HCEC 1CT (cell line): ENCODE measurements at regions not wholly inside any gene's neighbourhood (a gene's known extent, or its start where the extent isn't known, plus 50 kb on each side); places are given as distances from the start of the nearest gene placed in this dataset.
"Not testable (repeated sequence)": the region's sequence is repeated elsewhere in the genome, so short reads cannot be mapped to it uniquely, and the experiment has no call there.

Experiments
- DNase-seq: peaks from one replicate; pipeline ENCODE4 v3.0.0-alpha.2; 2017

DNA sequence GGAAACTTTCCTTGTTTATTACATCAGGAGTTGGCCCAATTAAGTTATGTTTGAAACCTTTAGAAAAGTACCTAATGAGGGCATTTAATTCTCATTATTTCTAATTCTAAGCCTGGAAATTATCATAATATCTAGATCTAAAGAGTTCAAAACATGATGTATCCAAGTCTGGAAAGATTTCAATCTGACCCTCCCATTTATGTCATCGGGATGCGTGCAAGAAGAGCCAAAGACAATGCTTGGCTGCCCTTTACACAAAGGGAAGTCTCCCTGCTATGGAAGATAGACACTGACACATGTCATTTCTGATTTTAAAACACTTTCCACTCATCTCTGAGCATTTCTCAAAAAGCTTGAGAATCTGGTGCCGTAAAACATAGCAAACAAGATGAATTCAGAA, 222.4 kb downstream of the ANTXR2 start:
- no peak for DNase-seq

DNA sequence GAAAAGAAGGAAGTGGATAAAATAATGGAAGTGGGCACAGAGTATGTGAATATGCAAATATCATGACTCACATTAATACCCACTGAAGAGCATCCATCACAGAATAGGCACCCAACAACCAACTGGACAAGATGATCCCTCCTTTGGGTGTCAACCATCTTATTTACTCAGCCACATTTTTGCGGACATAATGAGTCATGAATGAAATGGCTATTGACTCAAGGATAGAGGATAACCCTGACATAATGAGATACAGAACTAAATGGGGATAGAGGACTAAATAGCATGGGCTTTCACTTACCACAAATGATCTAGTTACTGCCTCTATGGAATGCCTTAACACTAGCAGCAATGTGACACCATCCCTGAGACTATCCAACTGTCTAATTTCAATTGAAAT, 224.7 kb downstream of the ANTXR2 start:
- no peak for DNase-seq

DNA sequence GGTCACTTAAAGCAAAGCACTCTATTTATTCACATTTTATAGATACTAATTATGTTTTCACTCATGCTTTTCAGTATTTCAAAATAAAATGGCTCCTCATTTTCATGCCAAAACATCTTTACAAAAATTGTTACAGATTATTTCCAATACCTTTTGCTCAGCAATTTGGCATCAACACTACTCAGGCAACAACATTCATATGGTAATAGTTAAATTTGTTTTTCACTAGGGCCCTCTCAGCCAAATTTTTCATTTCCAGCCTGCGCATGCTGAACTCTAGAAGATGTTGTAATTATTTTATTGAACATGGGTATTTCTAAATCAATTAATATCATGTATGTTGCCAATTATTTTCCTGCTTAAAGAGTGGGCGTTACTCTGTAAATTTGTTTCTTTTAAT, 225.6 kb downstream of the ANTXR2 start:
- DNase-seq = no peak

DNA sequence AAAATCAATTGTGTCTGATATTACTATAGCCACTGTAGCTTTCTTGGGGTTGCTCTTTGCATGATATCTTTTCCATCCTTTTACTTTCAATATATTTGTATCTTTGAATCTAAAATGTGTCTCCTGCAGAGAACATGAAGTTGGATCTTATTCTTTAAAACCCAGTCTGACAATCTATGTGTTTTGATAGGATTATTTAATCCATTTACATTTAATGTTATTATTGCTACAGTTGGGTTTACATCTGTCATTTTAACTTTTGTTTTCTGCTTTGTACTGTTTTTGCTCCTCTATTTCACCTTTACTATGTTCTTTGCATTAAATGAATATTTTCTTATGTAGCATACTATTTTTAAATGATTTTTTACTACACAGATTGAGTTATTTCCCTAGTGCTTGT, 230.9 kb downstream of the ANTXR2 start:
- DNase-seq = no peak

DNA sequence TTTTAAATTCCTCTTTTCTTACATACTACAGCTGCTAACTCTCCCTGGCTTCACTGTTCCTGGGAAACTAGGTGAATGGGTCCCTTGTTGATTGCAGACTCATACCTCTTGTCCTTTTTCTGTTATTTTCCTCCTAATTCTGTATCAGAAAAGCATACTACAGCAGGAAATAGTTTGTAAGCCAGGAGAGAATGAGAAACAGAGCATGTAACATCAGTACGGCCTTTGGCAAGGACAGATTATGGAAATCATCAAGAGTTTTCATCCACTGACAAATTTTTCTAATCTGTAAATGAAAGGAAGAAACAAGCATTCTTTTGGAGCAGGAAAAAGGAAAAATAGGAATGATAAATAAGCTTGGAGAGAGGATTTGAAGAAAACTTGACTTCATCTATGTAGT, 239.2 kb downstream of the ANTXR2 start:
- DNase-seq = no peak

DNA sequence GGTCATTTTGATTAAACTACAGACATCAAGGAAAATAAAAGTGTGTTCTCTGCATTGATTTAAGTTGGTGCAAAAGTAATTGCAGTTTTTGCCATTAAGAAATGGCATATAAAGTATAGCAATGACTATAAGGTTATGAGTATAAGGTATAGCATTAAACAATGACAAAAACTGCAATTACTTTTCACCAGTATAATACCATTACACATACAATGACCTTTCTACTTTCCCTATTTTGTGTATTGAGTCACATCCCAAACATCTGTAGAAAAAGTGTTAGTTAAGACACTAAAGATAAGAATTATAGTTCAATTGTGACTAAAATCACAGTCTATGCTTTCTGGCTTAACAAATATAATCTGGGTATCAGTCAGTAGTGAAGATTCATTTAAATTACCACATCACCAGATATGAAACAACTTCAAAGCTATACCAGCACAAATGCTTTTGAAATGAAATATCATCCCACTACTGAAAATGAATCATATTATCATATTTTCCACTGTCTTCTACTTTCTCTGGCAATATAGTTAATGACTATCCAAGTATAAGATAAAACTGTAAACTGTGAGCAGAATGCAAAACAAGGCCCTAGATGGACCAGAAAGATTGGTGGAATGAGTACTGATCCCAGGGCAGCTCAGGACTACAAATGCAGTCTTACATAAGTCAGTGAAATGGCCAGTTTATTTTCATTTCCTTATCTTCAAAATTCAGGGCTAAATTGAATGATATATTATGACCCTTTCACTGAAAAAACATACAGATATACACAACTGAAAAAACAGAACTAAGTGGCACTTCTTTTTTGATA, 241.1 kb downstream of the ANTXR2 start:
- no peak for DNase-seq

DNA sequence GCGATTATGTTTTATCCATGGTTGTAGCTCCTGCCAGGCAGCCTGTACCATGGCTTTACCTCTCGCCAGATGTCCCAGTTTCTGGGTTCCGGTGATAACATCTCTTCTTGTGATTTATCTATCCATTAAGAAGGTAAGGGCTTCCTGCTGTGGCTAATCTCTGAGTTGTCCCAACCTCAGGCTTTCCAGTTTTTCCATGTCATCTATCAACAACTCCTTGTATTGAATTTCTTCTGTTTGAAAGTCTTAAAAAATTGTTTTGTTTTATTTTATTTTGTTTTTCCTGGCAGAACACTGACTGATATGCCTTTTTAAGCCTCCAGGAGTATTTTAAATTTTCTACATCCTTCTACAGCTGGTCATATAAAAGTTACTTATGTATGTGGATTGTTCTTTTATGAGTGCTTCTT, 241.9 kb downstream of the ANTXR2 start:
- DNase-seq = no peak

DNA sequence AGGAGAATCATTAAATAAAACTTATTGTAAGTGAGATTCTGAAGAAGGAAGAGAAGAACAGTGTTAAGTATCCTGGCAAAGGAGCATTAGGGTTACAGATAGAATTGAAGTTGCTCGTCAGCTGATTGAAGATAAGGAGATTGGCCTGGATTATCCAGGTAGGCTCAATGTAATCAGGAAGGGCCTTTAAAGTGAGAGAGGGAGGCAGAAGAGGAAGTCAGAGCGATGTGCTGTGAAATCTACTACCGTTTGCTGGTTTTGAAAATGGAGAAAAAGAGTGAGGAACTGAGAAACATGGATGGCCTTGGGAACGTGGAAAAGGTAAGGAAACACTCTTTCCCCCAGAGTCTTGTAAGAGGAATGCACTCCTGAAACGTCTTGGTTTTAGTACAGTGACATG, 245.7 kb downstream of the ANTXR2 start:
- DNase-seq = no peak

DNA sequence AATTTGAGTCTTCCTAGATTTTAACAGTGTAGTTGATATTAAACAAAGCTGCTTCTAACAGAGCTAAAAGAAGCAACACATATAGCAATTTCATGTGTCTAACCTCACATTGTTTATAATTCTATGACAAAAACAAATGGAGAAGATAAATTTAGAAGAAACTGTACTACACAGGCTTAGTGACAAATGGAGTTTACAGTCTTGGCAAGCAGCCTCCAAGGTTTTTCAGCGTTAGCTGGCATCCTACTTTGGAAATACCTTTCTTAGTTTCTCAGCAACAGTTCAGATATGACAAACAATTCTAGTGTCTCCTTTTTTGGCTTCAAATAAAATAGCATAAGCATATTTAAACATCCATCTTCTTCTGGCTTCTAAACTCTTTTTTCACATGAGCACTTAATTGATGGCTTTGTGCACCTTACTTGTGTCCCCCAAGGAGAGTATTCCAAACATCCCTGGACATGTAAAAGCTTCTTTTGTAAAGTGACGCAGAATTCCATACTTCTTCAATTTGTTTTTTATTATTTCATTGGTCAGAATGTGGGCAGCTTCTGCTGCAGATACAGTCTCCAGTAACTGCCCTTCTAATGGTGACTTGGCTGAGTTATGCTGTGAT, 249.8 kb downstream of the ANTXR2 start:
- DNase-seq = peak; percentile 23

- no peak for DNase-seq
Measured at GRCh38 chr4:79820427-79820826, 252.6 kb downstream of the ANTXR2 start.

- not testable (repeated sequence) for DNase-seq
Measured at GRCh38 chr4:79807933-79808332, 265.1 kb downstream of the ANTXR2 start.

- no peak for DNase-seq
Measured at GRCh38 chr4:79798047-79798446, 275.0 kb downstream of the ANTXR2 start.

GRCh38 chr4:79796948-79797347, 276.1 kb downstream of the ANTXR2 start:
- no peak for DNase-seq

- DNase-seq = no peak
Measured at GRCh38 chr4:79788884-79789283, 284.1 kb downstream of the ANTXR2 start.

DNA sequence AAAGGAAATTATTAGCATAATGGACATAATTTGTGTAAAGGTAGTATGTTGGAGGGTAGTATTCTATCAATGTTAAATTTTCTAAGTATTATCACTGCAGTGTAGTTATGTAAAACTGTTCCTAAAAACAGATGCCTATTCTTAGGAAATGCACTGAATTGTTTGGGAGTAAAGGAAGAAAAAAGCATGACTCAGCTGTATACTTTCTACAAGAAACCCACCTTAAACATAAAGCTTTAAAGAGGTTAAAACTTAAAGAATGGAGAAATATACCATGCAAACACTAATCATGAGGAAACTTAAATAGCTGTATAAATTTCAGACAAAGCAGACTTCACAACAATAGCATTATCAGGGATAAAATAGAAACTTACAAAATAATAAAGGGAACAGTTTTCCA, 292.9 kb downstream of the ANTXR2 start:
- no peak for DNase-seq

DNA sequence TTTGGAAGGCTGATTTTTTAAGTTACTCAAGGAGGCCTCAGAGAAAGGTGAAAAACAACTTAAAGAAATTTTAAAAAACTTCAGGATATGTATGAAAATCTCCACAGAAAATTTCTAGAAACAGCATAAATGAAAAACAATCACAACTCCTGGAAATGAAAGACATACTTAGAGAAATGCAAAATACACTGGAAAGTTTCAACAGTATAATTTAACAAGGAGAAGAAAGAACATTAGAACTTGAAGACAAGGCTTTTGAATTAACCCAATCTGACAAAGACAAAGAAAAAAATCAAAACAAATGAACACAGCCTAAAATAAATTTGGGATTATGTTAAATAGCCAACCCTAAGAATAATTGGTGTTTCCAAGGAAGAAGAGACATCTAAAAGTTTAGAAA, 300.5 kb downstream of the ANTXR2 start:
- no peak for DNase-seq

- no peak for DNase-seq
Measured at GRCh38 chr4:79764120-79764519, 308.9 kb downstream of the ANTXR2 start.

DNA sequence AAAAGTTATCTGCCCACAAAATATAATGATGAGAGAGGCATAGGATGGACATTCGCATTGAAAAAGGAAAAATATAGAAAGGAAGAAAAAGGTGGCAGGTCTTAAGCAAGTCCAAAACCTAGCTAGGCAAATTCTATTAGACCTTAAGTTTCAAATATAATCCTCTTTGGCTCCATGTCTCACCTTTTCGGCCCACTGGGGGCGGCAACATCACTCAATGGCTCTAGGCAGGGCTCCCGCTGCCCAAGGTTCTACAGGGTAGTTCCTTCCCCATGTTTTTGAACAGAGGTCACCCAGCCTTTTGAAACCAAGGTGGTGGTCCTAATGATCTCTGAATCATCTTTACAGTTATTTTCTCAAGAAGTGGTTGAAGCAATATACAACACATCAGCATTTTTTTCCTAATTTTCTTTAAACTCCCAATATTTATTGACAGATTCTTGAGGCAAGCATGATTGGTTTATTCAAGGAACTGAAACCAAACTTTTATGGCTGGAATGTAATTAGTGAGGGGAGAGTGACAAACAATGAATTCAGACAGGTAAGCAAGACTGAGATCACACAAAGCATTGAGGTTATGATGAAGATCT, 309.4 kb downstream of the ANTXR2 start:
- no peak for DNase-seq

- DNase-seq = no peak
Measured at GRCh38 chr4:79759793-79760192, 313.2 kb downstream of the ANTXR2 start.

GRCh38 chr4:79757600-79757999, 315.4 kb downstream of the ANTXR2 start:
- DNase-seq = no peak

- no peak for DNase-seq
Measured at GRCh38 chr4:79756140-79756895, 316.7 kb downstream of the ANTXR2 start.

- DNase-seq = no peak
Measured at GRCh38 chr4:79748835-79749234, 324.2 kb downstream of the ANTXR2 start.

DNA sequence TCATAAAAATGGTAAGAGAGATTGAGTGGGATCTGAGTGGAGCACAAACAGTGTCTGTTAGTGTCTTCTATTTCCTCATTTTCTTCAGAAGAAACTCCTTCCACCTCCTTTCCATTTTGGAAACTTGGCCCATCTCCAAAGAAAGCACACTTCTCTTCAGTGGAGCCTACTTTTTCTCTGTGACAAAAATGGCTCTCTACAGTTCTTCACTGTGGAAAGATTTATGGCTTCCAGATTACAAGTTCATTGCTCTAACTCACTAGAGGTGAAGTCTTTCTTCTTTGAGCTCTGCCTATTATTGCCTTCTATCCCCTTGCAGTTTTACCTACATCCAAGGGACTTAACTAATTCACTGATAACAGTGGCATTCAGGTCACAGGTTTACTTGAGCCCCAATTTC, 325.8 kb downstream of the ANTXR2 start:
- no peak for DNase-seq

DNA sequence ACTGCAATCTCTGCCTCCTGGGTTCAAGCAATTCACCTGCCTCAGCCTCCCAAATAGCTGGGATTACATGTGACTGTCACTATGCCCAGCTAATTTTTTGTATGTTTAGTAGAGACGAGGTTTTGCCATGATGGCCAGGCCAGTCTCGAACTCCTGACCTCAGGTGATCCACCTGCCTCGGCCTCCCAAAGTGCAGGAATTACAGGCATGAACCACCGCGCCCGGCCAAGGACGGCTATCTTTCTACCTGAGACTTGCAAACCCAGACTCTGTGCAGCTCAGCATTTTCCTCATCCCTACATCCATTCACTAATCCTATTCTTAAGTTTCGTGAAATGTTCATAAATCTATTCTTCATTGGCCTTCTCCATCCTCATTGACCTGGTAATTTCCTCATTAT, 330.0 kb downstream of the ANTXR2 start:
- DNase-seq = no peak
